ENCODE measurements at regions not wholly inside any gene's neighbourhood (a gene's known extent, or its start where the extent isn't known, plus 50 kb on each side); places are given as distances from the start of the nearest gene placed in this dataset.

- no peak for TF ChIP-seq ATF3 (IDR thresholded peaks at IDR 0.05; ENCODE audit: insufficient read depth, low read depth, low read length)
- TF ChIP-seq CREB1 (IDR thresholded peaks at IDR 0.05), result no peak
- TF ChIP-seq JUN (IDR thresholded peaks at IDR 0.05; ENCODE audit: low read depth, low read length), result no peak
- TF ChIP-seq ATF2 (IDR thresholded peaks at IDR 0.05; ENCODE audit: low read length), result no peak
- TF ChIP-seq RFX5 (IDR thresholded peaks at IDR 0.05; ENCODE audit: borderline replicate concordance, low read depth, low read length), result no peak
Observed at GRCh38 chr6:145396499-145396898, 338.8 kb downstream of the EPM2A start (continued).

Data from H1 (cell line).